ENCODE measurements at regions not wholly inside any gene's neighbourhood (a gene's known extent, or its start where the extent isn't known, plus 50 kb on each side); places are given as distances from the start of the nearest gene placed in this dataset.
"Not testable (repeated sequence)": the region's sequence is repeated elsewhere in the genome, so short reads cannot be mapped to it uniquely, and the experiment has no call there.

GRCh38 chr5:136738829-136739228 is 373.5 kb upstream of the TRPC7 start:
- no peak for DNase-seq

GRCh38 chr5:136736021-136736420 is 370.7 kb upstream of the TRPC7 start:
- no peak for DNase-seq

DNA sequence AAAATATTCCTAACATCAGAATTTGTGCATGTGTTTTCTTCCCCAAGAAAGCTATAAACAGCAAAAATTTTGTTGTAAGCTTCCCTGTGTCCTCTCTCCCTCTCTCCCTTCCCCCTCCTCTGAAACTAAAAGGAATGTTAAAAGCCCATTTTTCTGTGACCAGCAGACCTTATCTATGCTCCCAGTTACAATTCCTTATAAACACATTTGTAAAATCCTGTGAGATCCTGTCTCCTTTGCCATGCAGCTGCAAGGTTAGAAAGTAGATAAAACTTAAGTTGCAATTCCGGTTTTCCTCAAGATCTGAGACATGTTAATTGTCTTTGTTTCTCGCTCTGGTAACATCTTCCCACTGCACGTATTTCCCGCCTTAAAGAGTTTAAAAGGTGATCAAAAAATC is 370.3 kb upstream of the TRPC7 start:
- not testable (repeated sequence) for DNase-seq

DNA sequence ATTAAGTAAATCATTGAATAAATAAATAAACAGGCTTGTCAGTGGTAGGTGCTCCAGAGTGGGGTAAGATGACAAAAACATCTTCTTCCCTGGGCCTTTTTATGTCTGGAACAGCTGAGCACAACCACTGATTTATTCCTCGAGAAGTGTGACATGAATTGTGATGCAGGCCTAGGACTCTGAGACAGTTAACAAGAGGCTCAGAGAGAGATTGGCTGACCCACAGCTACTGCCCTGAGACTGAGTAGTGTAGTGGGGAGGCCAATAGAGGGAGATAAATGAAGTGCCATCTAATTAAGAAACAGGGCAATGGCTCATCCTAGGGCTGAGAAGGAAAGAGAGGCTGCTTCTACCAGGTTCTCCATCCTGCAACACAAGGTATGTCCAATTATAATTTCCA is 369.3 kb upstream of the TRPC7 start:
- no peak for DNase-seq

DNA sequence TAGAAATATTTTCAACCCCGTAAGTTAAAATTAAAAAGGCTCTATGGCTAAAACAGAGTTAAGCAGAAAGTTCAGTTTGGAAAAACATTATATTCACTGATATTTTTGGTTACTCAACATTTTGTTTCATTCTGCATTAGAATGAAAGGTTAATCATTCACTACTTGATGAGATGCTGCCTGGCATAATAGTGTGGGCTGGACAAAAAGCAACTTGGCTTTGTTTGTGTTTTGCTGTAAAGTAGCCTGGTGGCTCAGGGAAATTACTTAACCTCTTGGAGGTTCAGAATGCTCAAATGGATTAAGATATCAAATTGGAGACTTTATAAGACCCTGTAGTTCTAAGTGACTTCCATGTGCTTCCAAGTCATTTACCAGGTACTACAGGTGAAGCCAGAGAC is 367.4 kb upstream of the TRPC7 start:
- DNase-seq, result no peak

DNA sequence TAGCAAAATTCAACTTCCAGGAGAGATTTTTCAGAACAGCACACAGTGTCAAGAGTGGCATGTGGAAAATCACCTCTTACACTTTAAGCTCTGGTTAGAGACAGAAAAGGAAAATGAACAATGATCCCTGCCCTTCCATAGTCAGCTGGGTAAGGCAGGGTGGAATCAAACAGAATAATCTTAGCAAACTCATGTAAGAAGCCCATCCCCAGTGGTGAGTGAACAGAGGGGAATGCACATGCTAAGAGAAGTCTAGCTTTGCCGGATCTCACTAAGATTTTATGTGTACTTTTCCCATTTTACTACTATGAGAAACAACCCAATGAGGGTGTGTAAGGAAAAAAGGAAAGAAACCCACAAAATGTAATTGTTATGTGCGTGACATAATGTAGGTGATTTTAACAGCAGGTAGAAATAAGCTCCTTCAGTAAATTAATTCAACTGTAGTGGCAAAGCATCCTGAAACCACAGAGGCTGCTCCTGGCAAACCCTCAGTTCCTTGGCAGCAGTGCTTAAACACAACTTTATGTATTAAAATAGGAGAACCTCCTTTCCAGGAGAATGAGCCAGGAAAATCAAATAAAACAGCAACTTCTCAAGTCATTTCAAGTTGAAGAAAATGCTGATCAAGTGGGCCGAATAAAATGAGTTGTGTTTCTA is 366.0 kb upstream of the TRPC7 start:
- no peak for DNase-seq

DNA sequence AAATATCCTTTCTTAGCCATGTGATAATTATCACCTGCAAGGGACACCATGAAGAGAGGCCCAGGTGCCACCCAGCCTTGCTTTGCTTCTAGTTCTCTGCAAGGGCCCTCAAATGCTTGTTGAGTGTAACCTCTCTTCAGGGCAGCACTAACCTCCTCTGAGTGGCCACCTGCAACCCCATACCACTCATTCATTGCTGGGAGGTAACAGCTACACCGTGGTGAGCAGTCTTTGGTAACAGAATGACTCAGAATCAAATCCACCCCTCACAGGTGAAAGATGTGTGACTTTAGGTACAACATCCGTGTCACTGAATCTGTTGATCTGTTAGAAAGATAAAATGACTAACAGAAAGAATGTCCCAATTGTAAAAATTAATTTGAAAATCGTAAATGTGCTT is 365.1 kb upstream of the TRPC7 start:
- no peak for DNase-seq

- DNase-seq, result no peak
Measured at GRCh38 chr5:136729901-136730355, 364.6 kb upstream of the TRPC7 start.

DNA sequence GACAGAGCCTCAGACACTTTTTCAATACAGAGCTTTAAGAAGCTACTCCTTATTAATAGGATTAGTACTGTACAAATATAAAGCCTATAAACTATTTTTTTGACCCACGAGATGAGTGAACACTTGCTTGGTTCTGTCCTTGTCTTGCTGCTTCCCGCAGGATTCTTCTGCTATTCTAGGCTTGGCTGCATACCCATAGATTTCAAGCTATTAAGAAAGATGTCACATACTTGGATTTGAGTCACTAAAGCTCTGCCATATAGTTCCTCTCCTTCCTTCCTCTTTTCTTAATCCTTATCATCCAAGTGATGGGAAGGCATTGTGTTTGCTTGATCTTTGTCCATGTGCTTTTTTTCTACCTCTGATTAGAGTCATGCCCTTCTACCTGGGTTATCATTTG is 361.2 kb upstream of the TRPC7 start:
- DNase-seq, result no peak

GRCh38 chr5:136724161-136724560 is 358.8 kb upstream of the TRPC7 start:
- DNase-seq, result no peak

- no peak for DNase-seq
Measured at GRCh38 chr5:136722581-136722980, 357.2 kb upstream of the TRPC7 start.

- DNase-seq, result no peak
Measured at GRCh38 chr5:136722086-136722485, 356.7 kb upstream of the TRPC7 start.

- no peak for DNase-seq
Measured at GRCh38 chr5:136720674-136721073, 355.3 kb upstream of the TRPC7 start.

GRCh38 chr5:136717917-136718316 is 352.6 kb upstream of the TRPC7 start:
- DNase-seq, result no peak

GRCh38 chr5:136714286-136714685 is 348.9 kb upstream of the TRPC7 start:
- DNase-seq, result no peak

DNA sequence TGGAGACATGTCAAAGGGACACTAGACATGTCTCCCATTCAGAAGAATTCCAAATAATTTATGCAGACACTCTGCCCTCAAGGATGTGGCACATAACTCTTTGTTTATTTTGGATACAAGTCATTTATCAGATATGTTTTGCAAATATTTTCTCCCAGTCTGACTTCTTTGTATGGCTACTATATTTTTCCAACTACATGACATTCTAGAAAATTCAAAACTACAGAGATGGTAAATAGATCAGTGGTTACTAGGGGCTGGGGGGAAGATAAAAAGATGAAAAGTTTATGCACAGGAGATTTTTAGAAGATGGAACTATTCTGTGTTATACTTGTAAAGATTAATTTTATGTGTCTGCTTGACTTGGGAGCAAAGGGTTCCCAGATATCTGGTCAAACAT is 347.3 kb upstream of the TRPC7 start:
- DNase-seq, result no peak

DNA sequence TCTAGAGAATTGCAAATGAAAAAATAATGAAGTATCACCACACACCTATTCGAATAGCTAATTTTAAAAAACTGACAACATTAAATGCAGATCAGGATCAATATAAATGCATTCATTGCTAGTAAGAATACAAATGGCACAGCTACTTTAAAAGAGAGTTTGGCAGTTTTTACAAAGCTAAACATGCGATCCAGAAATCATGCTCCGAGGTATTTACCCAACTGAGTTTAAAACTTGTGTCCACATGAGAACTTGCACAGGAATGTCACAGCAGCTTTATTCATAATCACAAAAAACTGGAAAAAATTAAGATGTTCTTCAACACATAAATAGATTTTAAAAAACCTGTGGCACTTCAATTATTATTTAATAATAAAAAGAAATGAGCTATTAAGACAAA is 345.5 kb upstream of the TRPC7 start:
- DNase-seq, result no peak

- DNase-seq, result no peak
Measured at GRCh38 chr5:136703706-136704105, 338.4 kb upstream of the TRPC7 start.

DNA sequence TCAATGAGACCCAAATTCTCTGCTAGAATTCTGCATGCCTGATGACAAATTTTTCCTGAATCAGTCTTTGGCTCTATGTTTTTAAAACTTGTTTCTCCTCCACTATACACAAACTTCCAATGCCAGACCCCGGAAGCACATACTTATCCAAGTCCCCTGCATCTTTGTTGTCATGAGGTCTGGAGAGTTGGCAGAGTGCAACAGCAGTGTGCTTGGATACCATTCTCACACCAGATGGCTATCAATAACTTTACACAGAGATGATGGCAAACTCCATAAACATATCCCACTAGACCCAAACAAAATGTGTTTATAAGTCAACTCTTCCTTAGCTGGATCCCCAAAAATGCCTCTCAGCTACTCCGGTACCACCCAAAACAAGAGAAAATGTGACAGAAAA is 337.7 kb upstream of the TRPC7 start:
- no peak for DNase-seq

- no peak for DNase-seq
Measured at GRCh38 chr5:136701191-136701590, 335.8 kb upstream of the TRPC7 start.

- DNase-seq, result no peak
Measured at GRCh38 chr5:136699651-136700050, 334.3 kb upstream of the TRPC7 start.

GRCh38 chr5:136698970-136699369 is 333.6 kb upstream of the TRPC7 start:
- DNase-seq, result no peak

GRCh38 chr5:136694258-136694657 is 328.9 kb upstream of the TRPC7 start:
- DNase-seq, result no peak

DNA sequence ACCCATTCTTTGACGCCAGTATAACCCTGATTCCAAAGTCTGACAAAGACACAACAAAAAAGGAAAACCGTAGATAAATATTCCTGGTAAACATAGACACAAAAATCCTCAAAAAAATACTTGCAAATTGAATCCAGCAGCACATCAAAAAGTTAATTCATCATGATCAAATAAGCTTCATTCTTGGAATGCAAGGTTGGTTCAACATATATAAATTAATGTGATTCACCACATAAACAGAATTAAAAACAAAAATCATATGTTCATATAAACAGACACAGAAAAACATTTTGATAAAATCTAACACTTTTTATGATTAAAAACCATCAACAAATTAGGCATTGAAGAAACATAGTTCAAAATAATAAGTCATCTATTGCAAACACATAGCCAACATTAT is 324.2 kb upstream of the TRPC7 start:
- no peak for DNase-seq

GRCh38 chr5:136686192-136686872 is 321.0 kb upstream of the TRPC7 start:
- no peak for DNase-seq
